H1 (cell line): ENCODE measurements at regions not wholly inside any gene's neighbourhood (a gene's known extent, or its start where the extent isn't known, plus 50 kb on each side); places are given as distances from the start of the nearest gene placed in this dataset.

Source experiments
- CTCF ChIA-PET: fragments of 300-600 bp; sonication (Branson Sonifier 250); formaldehyde crosslinking; loops from one replicate; lab custom pipeline; 2021; ENCODE audit not compliant: partially characterized antibody; lab: Charles Lee
- POLR2A ChIA-PET: fragments of 300-600 bp; sonication (Branson Sonifier 250); formaldehyde crosslinking; loops from one replicate; lab custom pipeline; 2021; ENCODE audit warnings: inconsistent platforms; ENCODE audit not compliant: partially characterized antibody; lab: Charles Lee
- DNase-seq, 2 experiments: peaks; one replicate each; pipeline versions ENCODE4 v3.0.0 to v3.0.0-alpha.2; 2010 to 2022; ENCODE audit warnings: low spot score in 2 of 2, low read depth in 1 of 2, mixed read lengths in 1 of 2
- FAIRE-seq: peaks from 2 replicates; lab custom pipeline; 2011; peaks lifted over from hg19 to GRCh38; lab: Jason Lieb, UNC
- H2AFZ ChIP-seq: 2 replicates; pipeline ENCODE4 v1.8.1; 2012; ENCODE audit warnings: low read length, inconsistent platforms
- H2AK5ac ChIP-seq: 2 replicates; pipeline ENCODE4 v1.6.1; 2013; ENCODE audit warnings: low read depth, low read length
- H2BK120ac ChIP-seq: replicated peaks from 2 replicates; pipeline ENCODE3; 2013; ENCODE audit warnings: low read depth, low read length, inconsistent platforms
- H2BK12ac ChIP-seq: 2 replicates; pipeline ENCODE4 v1.6.1; 2013; ENCODE audit warnings: low read depth, low read length
- H2BK15ac ChIP-seq: 2 replicates; pipeline ENCODE4 v1.6.1; 2013; ENCODE audit warnings: low read length
- H2BK20ac ChIP-seq: 2 replicates; pipeline ENCODE4 v1.6.1; 2013; ENCODE audit warnings: low read length
- H2BK5ac ChIP-seq: 2 replicates; pipeline ENCODE4 v1.6.1; 2013; ENCODE audit warnings: low read depth, low read length
- H3K14ac ChIP-seq: 2 replicates; pipeline ENCODE4 v1.6.1; 2013; ENCODE audit warnings: inconsistent platforms; ENCODE audit not compliant: insufficient read length
- H3K18ac ChIP-seq: 2 replicates; pipeline ENCODE4 v1.6.1; 2013; ENCODE audit warnings: low read length; ENCODE audit errors: extremely low read depth
- H3K23ac ChIP-seq: 2 replicates; pipeline ENCODE4 v1.6.1; 2013; ENCODE audit warnings: inconsistent platforms; ENCODE audit not compliant: insufficient read length
- H3K23me2 ChIP-seq: 2 replicates; pipeline ENCODE4 v1.6.1; 2013; ENCODE audit warnings: low read depth, low read length
- H3K27ac ChIP-seq: 2 replicates; pipeline ENCODE4 v1.6.1; 2011; ENCODE audit warnings: low read depth, low read length, inconsistent platforms
- H3K27me3 ChIP-seq, 4 experiments: replicated peaks in 1 of 4; 1 replicate in 1 of 4; 2 replicates in 3 of 4; pipeline versions ENCODE4 v1.6.1 to v1.8.1; 2011 to 2013; ENCODE audit warnings: low read length in 3 of 4, mild to moderate bottlenecking in 3 of 4, inconsistent platforms in 2 of 4, mixed read lengths in 2 of 4, moderate library complexity in 1 of 4; ENCODE audit not compliant: control insufficient read depth in 3 of 4, insufficient read depth in 3 of 4; ENCODE audit errors: extremely low read depth in 1 of 4
- H3K36me3 ChIP-seq, 4 experiments: 2 replicates each; pipeline versions ENCODE4 v1.6.1 to v1.8.1; 2011 to 2013; ENCODE audit warnings: mild to moderate bottlenecking in 4 of 4, low read length in 3 of 4, moderate library complexity in 2 of 4, control low read depth in 1 of 4, inconsistent platforms in 1 of 4; ENCODE audit not compliant: insufficient read depth in 4 of 4, control insufficient read depth in 2 of 4
- H3K4ac ChIP-seq: replicated peaks from 2 replicates; pipeline ENCODE3; 2013; ENCODE audit warnings: low read length, low read depth, mixed read lengths, inconsistent platforms; ENCODE audit not compliant: insufficient read length
- H3K4me1 ChIP-seq, 4 experiments: replicated peaks in 1 of 4; 1 replicate in 1 of 4; 2 replicates in 3 of 4; pipeline versions ENCODE4 v1.6.1 to v1.8.1; 2011 to 2013; ENCODE audit warnings: low read length in 3 of 4, inconsistent platforms in 2 of 4, mixed read lengths in 1 of 4; ENCODE audit not compliant: insufficient read depth in 4 of 4, control insufficient read depth in 3 of 4
- H3K4me2 ChIP-seq, 2 experiments: 2 replicates each; pipeline versions ENCODE4 v1.6.1 to v1.8.1; 2011 to 2013; ENCODE audit warnings: low read depth in 2 of 2, low read length in 2 of 2, control low read depth in 1 of 2, inconsistent platforms in 1 of 2, mild to moderate bottlenecking in 1 of 2; ENCODE audit not compliant: insufficient read depth in 1 of 2
- H3K4me3 ChIP-seq, 4 experiments: fragments of 200-600, 300-600 bp in 1 of 4; sonication (generic), shearing (Covaris generic), sonication (Bioruptor Twin) in 1 of 4; 2 replicates each; pipeline versions ENCODE4 v1.5.1 to v1.8.1; 2011 to 2016; ENCODE audit warnings: low read length in 4 of 4, low read depth in 3 of 4, control low read depth in 2 of 4, inconsistent platforms in 2 of 4, mild to moderate bottlenecking in 2 of 4, mixed read lengths in 1 of 4, moderate library complexity in 1 of 4; ENCODE audit not compliant: insufficient read depth in 2 of 4; ENCODE audit errors: extremely low read depth in 1 of 4
- H3K56ac ChIP-seq: replicated peaks from 2 replicates; pipeline ENCODE3; 2013; ENCODE audit warnings: low read depth, mild to moderate bottlenecking, mixed read lengths, low read length, inconsistent platforms; ENCODE audit not compliant: insufficient read length
- H3K79me1 ChIP-seq: 2 replicates; pipeline ENCODE4 v1.6.1; 2013; ENCODE audit warnings: low read depth, low read length, control low read depth
- H3K79me2 ChIP-seq, 2 experiments: 2 replicates each; pipeline versions ENCODE4 v1.6.1 to v1.8.1; 2012 to 2013; ENCODE audit warnings: low read length in 2 of 2, mild to moderate bottlenecking in 2 of 2, inconsistent platforms in 1 of 2; ENCODE audit not compliant: insufficient read depth in 2 of 2, control insufficient read depth in 1 of 2
- H3K9ac ChIP-seq, 4 experiments: replicated peaks in 1 of 4; 1 replicate in 1 of 4; 2 replicates in 3 of 4; pipeline versions ENCODE4 v1.6.1 to v1.8.1; 2011 to 2013; ENCODE audit warnings: low read depth in 3 of 4, low read length in 3 of 4, control low read depth in 2 of 4, mild to moderate bottlenecking in 2 of 4, moderate library complexity in 2 of 4, inconsistent platforms in 1 of 4; ENCODE audit errors: extremely low read depth in 1 of 4
- H3K9me3 ChIP-seq, 2 experiments: 2 replicates each; pipeline versions ENCODE4 v1.6.1 to v1.8.1; 2012 to 2013; ENCODE audit warnings: mild to moderate bottlenecking in 2 of 2, moderate library complexity in 2 of 2, control low read depth in 1 of 2, inconsistent platforms in 1 of 2, low read depth in 1 of 2, low read length in 1 of 2, mixed read lengths in 1 of 2; ENCODE audit not compliant: insufficient read depth in 2 of 2
- H4K20me1 ChIP-seq, 2 experiments: replicated peaks in 1 of 2; 2 replicates each; pipeline versions ENCODE3 to v1.8.1; 2011 to 2013; ENCODE audit warnings: inconsistent platforms in 2 of 2, low read length in 2 of 2, mild to moderate bottlenecking in 1 of 2; ENCODE audit not compliant: insufficient read depth in 2 of 2, control insufficient read depth in 1 of 2
- H4K5ac ChIP-seq: 2 replicates; pipeline ENCODE4 v1.6.1; 2013; ENCODE audit warnings: low read length, low read depth, mixed read lengths, inconsistent platforms; ENCODE audit not compliant: insufficient read length
- H4K8ac ChIP-seq: 2 replicates; pipeline ENCODE4 v1.8.0; 2013; ENCODE audit warnings: mild to moderate bottlenecking, moderate library complexity, low read length, inconsistent platforms; ENCODE audit not compliant: insufficient read depth; ENCODE audit errors: extremely low read depth
- H4K91ac ChIP-seq: replicated peaks from 2 replicates; pipeline ENCODE3; 2013; ENCODE audit warnings: low read length, mixed read lengths, inconsistent platforms; ENCODE audit not compliant: insufficient read length
- BCL11A ChIP-seq, 2 experiments: IDR thresholded peaks; one replicate each; pipeline ENCODE4 v1.6.1; 2011; ENCODE audit warnings: low read depth in 2 of 2, low read length in 2 of 2, mild to moderate bottlenecking in 2 of 2
- BRCA1 ChIP-seq: IDR thresholded peaks from 2 replicates; pipeline ENCODE4 v1.6.1; 2012; ENCODE audit warnings: low read depth, low read length, improper control_type of control experiment
- CEBPB ChIP-seq: IDR thresholded peaks from 2 replicates; pipeline ENCODE4 v1.6.1; 2012; ENCODE audit warnings: low read depth, low read length
- CREB1 ChIP-seq: IDR thresholded peaks from 2 replicates; pipeline ENCODE4 v1.6.1; 2012; ENCODE audit warnings: inconsistent platforms
- E2F6 ChIP-seq: IDR thresholded peaks from 2 replicates; pipeline ENCODE4 v1.6.1; 2012; ENCODE audit warnings: inconsistent platforms
- EP300 ChIP-seq, 2 experiments: IDR thresholded peaks; 1 replicate in 1 of 2; 2 replicates in 1 of 2; pipeline ENCODE4 v1.6.1; 2011 to 2012; ENCODE audit warnings: low read depth in 2 of 2, low read length in 2 of 2, mild to moderate bottlenecking in 2 of 2, borderline replicate concordance in 1 of 2, inconsistent platforms in 1 of 2, moderate library complexity in 1 of 2
- JUN ChIP-seq: IDR thresholded peaks from 2 replicates; pipeline ENCODE4 v1.6.1; 2011; ENCODE audit warnings: low read depth, mild to moderate bottlenecking, improper control_type of control experiment, low read length
- KDM4A ChIP-seq: IDR thresholded peaks from one replicate; pipeline ENCODE4 v1.7.1; 2012; ENCODE audit warnings: low read depth, mild to moderate bottlenecking, moderate library complexity, low read length, inconsistent platforms; ENCODE audit not compliant: severe bottlenecking
- POLR2AphosphoS5 ChIP-seq: IDR thresholded peaks from 2 replicates; pipeline ENCODE4 v1.6.1; 2011; ENCODE audit warnings: low read depth, low read length
- SAP30 ChIP-seq: fragments of 300-600 bp; sonication (generic); IDR thresholded peaks from 2 replicates; pipeline ENCODE4 v1.7.1; 2012; ENCODE audit warnings: low read length, moderate library complexity, mild to moderate bottlenecking, inconsistent platforms; ENCODE audit not compliant: insufficient read depth, insufficient replicate concordance
- SIN3A ChIP-seq, 2 experiments: IDR thresholded peaks in 1 of 2; conservative IDR thresholded peaks in 1 of 2; 2 replicates each; pipeline ENCODE4 v1.6.1; 2011 to 2012; ENCODE audit warnings: low read length in 2 of 2, improper control_type of control experiment in 1 of 2, low read depth in 1 of 2, mild to moderate bottlenecking in 1 of 2
- SRF ChIP-seq: IDR thresholded peaks from 2 replicates; pipeline ENCODE4 v1.6.1; 2011; ENCODE audit warnings: mild to moderate bottlenecking, low read depth, low read length, moderate library complexity
- ZNF274 ChIP-seq: IDR thresholded peaks from 2 replicates; pipeline ENCODE4 v1.7.0; 2012; ENCODE audit warnings: low read length, borderline replicate concordance; ENCODE audit errors: extremely low read depth
- WGBS, 2 experiments: shearing (Covaris generic) in 1 of 2; methylation state at CpG; one replicate each; pipeline versions ENCODE4 v1.1.6 to v1.1.7; 2013 to 2015; ENCODE audit warnings: low lambda C conversion rate in 2 of 2, mixed read lengths in 2 of 2, inconsistent platforms in 1 of 2, low coverage in 1 of 2, missing lambda C conversion rate in 1 of 2; ENCODE audit not compliant: insufficient replicate concordance in 2 of 2, insufficient coverage in 1 of 2, insufficient read length in 1 of 2; ENCODE audit errors: extremely low coverage in 1 of 2, missing lambda C conversion rate in 1 of 2; 5-methylcytosine and 5-hydroxymethylcytosine counted together

- Histone ChIP-seq H4K20me1 (no peaks in the 10 kb centered on the region), H3K4ac (no peak overlapping the region), H4K5ac (no peak overlapping the region), H2AK5ac (no peak overlapping the region), H3K4me1 (peaks cover 0 to 4% (median 1%) of the 10 kb centered on the region in 4 experiments; a peak in 2 of 7 replicates), H3K9me3 (no peaks in the 10 kb centered on the region), H2AFZ (no peak overlapping the region), H3K79me2 (no peaks in the 10 kb centered on the region), H4K91ac (no peak overlapping the region), H3K27me3 (no peaks in the 10 kb centered on the region), H4K8ac (no peak overlapping the region), H2BK15ac (no peak overlapping the region), H3K14ac (no peak overlapping the region), H3K4me2 (no peak overlapping the region), H3K23me2 (no peaks in the 10 kb centered on the region), H3K56ac (no peak overlapping the region), H3K27ac (no peak overlapping the region), H2BK12ac (no peak overlapping the region), H3K18ac (no peak overlapping the region), H2BK5ac (no peak overlapping the region), H3K23ac (no peak overlapping the region), H3K79me1 (no peaks in the 10 kb centered on the region), H3K4me3 (no peak overlapping the region), H2BK20ac (no peak overlapping the region), H3K36me3 (no peaks in the 10 kb centered on the region), H2BK120ac (no peak overlapping the region), H3K9ac (no peak overlapping the region)
- POLR2A ChIA-PET: no interaction called here
- WGBS, 2 experiments: 85% methylated on average over 3 of the region's 3 CpGs; no CpG with 5 or more reads in 1 of the 2 experiments
- FAIRE-seq (no peak), DNase-seq (no peak)
- CTCF ChIA-PET: no interaction called here
- TF ChIP-seq JUN (no peak), POLR2AphosphoS5 (no peak), BRCA1 (no peak), KDM4A (no peak), CREB1 (no peak), SIN3A (conservative IDR thresholded peaks at IDR 0.05 in 1 of 2, IDR thresholded peaks at IDR 0.05 in 1 of 2; ENCODE audit: low read depth in 1 of 2, low read length in 2 of 2) (no peak), SAP30 (no peak), EP300 (IDR thresholded peaks at IDR 0.05; ENCODE audit: borderline replicate concordance in 1 of 2, low read depth in 2 of 2, low read length in 2 of 2) (no peak), ZNF274 (no peak), BCL11A (IDR thresholded peaks at IDR 0.05; ENCODE audit: low read depth in 2 of 2, low read length in 2 of 2) (no peak), E2F6 (no peak), SRF (no peak), CEBPB (no peak)
Measured at GRCh38 chr4:127229855-127230608, 402.7 kb upstream of the INTU start.
